HK-2 (cell line): ENCODE measurements at regions not wholly inside any gene's neighbourhood (a gene's known extent, or its start where the extent isn't known, plus 50 kb on each side); places are given as distances from the start of the nearest gene placed in this dataset.

ENCODE experiments used
- DNase-seq: peaks from one replicate; pipeline ENCODE4 v3.0.0-alpha.2; 2018; ENCODE audit not compliant: unreplicated experiment

GRCh38 chr18:77572537-77572936 lies 322.9 kb downstream of the GALR1 start:
- no peak for DNase-seq

DNA sequence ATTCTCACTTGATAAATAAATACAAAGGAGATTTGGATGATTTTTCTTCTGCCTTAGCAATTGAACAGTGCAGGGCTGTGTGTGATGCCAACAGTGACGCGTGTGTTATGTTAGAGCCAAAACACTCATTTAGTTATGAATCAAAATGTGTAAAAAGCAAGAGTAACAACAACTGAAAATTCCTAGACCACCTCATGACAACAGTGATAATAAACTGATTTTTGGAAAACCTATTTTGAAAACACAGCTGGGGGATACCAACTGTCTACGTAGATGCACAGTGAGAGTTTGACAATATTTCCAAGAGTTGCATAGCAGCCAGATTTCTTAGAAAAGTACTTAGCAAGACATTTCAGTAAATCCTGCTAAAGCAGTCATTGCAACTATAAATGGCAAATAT lies 323.9 kb downstream of the GALR1 start:
- no peak for DNase-seq

- DNase-seq, result no peak
Observed at GRCh38 chr18:77590943-77591515, 341.4 kb downstream of the GALR1 start.

GRCh38 chr18:77597726-77598125 lies 348.1 kb downstream of the GALR1 start:
- DNase-seq, result no peak

DNA sequence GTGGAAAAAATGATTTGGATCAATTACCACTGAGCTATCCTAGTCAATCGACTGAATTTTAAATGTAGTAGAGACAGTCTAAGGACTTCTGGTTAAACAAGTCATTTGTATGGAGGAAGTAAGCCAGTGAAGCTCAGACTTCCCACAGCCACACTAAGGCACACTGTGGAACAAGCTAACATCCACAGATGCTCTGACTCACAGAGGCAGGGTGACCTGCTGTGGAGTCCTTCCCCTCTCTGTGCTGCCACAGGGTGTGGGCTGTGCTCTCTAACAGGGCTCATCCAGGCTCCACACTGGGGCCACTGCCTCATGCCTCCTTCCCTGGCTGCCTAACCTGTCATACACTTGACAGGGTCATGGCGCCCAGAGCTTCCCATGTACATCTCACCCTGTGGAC lies 351.0 kb downstream of the GALR1 start:
- no peak for DNase-seq

DNA sequence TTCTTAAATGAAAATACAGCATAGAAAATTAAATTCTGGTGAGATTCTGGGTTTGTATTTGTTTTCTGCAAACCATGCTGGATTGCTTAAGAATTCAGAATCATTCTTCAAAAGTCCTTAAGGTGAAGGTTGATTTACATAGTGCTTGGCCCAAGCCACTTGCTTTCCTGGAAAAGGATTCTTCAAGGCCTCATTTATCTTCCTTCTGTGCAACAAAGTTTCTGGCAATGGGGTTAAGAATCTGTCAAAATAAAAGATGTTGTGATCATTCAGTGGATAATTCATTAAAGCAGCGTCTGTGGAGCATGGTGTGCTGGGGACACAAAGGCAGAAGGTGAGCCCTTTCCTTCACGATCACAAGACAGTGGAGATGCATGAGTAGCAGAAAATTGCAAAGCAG lies 351.9 kb downstream of the GALR1 start:
- no peak for DNase-seq

DNA sequence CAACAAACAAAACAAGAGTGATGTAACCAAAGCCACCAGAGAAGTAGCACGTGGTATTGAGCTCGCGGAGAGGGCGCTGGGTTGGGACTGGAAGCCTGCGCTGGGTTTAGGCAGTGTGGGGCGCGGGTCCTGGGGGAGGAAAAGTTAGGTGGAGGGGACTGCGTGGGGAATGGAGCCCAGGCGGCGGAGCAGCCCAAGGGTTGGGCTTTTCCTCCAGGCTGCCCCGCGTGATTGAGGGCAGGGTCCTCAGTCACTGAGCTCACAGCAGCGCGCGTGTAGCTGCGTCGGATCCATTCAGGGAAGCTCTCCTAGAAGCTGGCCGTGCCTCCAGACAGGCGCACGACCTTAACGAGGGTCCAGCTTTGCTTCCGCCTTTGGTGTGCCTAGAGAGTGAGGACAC lies 357.4 kb downstream of the GALR1 start:
- no peak for DNase-seq

- DNase-seq, result no peak
Observed at GRCh38 chr18:77608807-77609206, 359.2 kb downstream of the GALR1 start.

DNA sequence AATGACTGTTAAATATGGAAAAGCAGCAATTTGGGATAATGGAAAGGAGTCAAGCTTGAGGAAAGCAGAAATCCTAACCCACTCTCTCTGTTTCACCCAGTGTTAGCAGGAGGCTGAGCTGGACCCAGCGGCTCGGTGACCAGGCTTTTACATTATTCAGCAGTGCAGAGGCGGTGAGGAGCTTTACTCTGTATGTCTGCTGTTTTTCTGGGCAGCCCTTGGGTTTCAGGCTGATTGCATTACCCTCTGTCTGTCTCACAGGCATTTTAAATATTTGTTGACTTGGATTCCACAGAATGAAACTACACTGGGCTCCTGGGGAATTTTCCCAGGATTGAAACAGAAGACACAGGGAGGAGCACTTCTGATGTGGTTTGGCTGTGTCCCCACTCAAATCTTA lies 368.0 kb downstream of the GALR1 start:
- DNase-seq, result no peak

DNA sequence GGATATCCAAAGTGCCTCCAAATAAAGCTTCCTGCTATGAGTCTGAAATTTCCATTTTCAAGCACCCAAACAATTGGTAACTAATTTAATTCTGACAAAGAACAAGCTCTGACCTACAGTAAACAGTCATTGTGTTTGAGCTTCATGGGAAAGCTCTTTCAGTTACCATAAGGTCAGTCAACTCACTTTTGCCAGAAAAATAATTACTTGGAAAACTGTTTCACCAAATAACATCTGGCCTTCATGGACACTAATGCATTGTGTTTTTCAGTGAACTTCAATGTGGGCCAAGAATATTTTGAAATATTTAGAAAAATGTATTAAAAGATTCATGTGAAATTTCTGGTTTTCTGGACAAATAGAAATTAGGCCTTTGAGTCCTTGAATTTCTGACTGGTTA lies 369.9 kb downstream of the GALR1 start:
- DNase-seq, result no peak

DNA sequence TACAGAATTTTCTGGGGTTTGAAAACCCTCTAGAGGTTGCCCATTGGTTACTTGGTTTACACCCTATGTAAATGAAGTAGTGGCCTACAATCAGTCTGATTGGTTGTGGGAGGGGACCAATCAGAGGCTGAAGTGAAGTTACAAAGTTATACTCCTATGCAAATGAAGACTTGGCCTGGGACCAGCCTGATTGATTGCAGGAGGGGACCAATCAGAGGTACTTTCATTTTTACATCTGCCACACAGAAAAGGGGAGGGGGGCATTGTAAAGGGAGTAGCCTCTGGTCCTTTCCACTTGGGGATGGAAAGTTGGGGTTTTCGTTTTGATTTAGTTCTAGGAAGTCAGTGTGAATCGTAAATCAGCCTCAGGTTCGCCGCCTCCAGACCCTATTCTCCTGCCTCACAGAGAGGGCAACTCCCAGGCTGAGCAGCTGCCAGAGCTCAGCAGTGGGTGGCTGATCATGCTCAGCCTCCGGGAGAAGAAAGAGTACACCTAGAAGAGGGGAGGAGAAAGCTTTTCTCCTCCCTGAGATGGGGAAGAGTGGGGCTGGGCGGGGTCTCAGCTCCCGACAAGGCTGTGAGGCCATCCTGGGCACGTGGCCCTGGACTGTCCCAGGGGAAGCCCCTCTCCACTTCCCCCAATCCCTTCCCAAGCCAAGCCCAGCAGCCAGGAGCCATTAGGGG lies 372.5 kb downstream of the GALR1 start:
- DNase-seq, result no peak

DNA sequence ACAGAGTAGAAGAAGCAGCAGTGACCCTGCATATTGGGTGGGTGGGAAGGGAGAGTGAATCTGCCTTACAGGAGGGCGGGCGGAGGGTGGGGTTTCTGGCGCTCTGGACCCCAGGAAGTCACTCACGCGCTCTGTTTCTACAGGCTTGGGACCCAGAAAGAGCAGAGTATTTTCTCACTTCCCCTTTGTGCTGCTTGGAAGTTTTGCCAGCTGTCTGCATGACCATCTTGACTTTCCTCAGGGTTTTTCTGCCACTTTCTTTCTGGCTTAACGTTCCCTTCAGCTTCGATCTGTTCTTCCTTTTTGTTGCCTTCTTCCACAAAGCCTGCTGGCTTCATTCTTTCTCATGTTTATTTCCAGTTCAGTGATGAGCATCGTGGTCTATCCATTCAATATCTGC lies 383.1 kb downstream of the GALR1 start:
- DNase-seq, result no peak

DNA sequence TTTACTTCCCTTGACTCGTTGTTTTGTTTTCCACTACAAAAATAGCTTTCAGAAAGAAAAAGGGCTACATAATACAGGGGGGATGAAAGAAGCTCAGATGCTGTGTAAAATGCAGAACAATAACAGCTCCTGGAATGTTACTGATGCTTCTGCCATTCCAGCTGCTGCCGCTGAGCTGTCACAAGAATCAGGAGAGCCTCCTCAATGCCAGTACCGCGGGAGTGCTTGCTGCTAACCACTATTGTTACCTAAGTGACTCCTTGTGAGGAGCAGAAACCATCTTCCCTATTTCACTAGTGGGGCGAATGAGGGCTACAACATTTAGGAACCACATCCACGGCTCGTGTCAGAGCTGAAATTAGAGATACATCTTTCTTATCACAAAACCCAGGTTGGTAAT lies 384.8 kb downstream of the GALR1 start:
- no peak for DNase-seq

DNA sequence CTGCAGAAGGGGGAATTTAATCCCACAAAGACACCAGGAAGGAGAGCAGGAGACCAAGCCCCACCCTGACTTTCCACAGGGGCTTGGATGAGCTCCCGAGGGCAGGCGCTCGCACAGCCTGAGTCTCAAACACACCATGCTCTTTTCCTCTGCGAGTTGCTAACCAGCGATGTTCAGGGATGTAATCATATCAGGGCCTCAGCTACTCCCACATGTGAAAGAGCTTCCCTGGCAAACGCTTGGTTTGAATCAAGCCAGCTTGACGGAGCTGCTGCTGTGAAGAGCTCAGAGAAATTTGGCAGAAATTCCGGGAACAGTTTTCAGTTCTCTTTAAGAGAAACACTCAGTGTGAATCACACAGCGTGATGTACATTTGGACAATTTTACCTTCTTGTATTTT lies 385.8 kb downstream of the GALR1 start:
- DNase-seq, result no peak

GRCh38 chr18:77635858-77636257 lies 386.2 kb downstream of the GALR1 start:
- DNase-seq, result no peak

DNA sequence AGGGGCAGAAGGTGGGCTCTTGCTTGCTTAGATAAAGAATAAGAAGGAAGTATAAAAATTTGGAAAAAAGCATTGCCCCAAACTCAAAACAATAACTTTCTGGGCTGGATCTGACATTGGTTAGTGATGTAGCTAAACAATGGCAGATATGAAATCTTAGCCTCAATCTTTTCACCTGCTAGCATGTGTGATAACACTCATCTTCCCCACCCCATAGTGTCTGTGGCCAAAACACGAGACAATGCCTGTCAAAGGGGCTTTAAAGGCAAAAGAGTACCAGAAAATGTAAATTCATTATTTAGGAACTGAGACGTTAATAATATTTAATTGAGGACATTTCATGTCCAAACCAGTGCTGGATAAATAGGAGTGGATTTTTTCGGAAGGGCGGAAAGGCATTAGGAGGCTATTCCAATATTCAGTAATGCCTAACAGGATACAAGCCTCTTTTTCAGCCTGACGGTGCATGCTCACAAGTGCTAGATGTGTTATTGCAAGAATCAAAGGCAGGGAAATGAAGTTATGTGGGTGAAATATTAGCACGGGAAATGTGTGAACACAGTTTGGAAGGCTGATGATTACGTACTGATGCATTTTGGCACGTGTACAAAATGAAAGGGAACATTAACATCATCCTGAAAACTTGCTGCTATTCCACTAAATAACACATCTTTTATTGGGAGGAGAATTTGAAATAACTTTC lies 395.7 kb downstream of the GALR1 start:
- DNase-seq, result no peak

DNA sequence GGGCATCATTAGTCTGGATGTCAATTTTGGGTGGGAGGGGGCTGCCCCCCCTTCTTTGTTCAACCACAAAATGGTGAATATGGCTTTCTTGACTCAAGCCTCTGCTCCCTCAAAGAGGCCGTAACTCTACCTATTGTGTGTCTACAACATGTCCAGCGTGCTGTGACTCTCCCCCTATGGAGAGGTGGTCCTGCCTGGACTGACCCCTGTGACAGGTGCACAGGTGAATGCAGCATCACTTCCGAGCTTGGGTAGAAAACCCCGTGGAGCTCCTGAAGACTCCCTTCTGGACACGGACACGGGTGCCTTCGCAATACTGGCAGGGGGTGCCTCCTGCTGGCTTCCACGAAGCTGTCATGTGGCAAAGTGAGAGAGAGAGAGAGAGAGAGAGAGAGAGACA lies 397.8 kb downstream of the GALR1 start:
- no peak for DNase-seq

- DNase-seq, result no peak
Observed at GRCh38 chr18:77648411-77648810, 398.8 kb downstream of the GALR1 start.

DNA sequence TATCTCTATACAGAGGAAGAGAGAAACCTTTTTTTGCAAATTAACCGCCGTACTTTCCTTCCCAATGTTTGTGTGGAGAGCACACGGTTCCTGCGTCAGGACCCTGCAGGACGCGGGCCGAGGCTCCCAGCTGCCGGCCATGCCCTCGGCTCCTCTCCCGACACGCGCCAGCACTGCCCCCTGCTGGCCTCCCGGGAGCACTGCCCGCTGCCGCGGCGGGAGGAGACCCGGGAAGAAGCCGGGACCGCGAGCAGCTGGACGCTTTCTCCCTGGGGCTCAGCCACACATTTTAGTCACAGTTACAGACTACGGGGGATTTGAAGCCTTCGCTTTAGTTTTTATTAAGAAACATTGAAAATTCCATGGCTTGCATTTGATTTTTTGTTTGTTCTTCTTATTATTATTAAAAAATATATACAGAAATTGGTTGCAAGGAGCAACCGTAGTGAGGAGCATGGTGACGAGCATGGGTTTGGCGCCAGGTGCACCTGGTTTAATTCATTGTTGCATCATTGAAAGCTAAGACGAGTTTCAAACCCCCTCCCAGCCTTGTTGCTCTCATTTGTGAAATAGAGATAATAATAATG lies 401.2 kb downstream of the GALR1 start:
- DNase-seq, result peak; percentile 51

- DNase-seq, result no peak
Observed at GRCh38 chr18:77651441-77651840, 401.8 kb downstream of the GALR1 start.

GRCh38 chr18:77653792-77654191 lies 404.1 kb downstream of the GALR1 start:
- DNase-seq, result no peak

DNA sequence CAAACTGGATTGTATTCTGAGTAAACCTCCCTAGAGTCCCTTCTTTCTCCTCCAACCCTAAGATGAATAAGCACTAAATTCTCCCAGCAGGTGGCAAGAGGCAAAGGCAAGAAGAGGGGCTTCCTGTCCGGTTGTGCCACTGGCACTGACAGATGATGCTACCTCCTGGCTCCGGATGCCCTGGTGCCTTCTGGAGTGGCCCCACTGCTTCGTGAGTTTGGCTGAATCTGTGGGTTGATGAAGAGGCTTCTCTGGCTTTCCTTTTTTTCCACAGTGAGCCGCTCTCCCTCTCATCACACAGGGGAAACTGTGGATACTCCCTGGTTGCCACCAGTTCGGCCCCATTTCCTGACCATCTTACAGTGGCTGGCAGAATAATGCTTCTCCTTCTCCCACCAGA lies 404.7 kb downstream of the GALR1 start:
- DNase-seq, result no peak

- no peak for DNase-seq
Observed at GRCh38 chr18:77657651-77658298, 408.1 kb downstream of the GALR1 start.
